ENCODE measurements at regions not wholly inside any gene's neighbourhood (a gene's known extent, or its start where the extent isn't known, plus 50 kb on each side); places are given as distances from the start of the nearest gene placed in this dataset.

- TF ChIP-seq CTCF (conservative IDR thresholded peaks at IDR 0.05; ENCODE audit: low read length) = no peak
- no peak for TF ChIP-seq EZH2phosphoT487 (IDR thresholded peaks at IDR 0.05; ENCODE audit: borderline replicate concordance)
Measured at GRCh38 chr12:19591951-19592350, 152.7 kb downstream of the AEBP2 start.
